Keratinocyte (primary cell): ENCODE measurements at regions not wholly inside any gene's neighbourhood (a gene's known extent, or its start where the extent isn't known, plus 50 kb on each side); places are given as distances from the start of the nearest gene placed in this dataset.

Experiments used
- DNase-seq: peaks from one replicate; pipeline ENCODE4 v3.0.0-alpha.2; 2011; ENCODE audit warnings: low read depth, missing footprints, low spot score
- FAIRE-seq: peaks from 2 replicates; lab custom pipeline; 2011; peaks lifted over from hg19 to GRCh38; lab: Jason Lieb, UNC
- H2AFZ ChIP-seq: 2 replicates; pipeline ENCODE4 v1.6.0; 2012; ENCODE audit warnings: low read length, control low read depth, inconsistent platforms; ENCODE audit not compliant: control insufficient read depth
- H3K27ac ChIP-seq: 2 replicates; pipeline ENCODE4 v1.5.1; 2011; ENCODE audit warnings: low read length; ENCODE audit not compliant: control insufficient read depth, insufficient read depth
- H3K27me3 ChIP-seq: 3 replicates; pipeline ENCODE4 v1.6.0; 2011; ENCODE audit warnings: low read length; ENCODE audit not compliant: control insufficient read depth, insufficient read depth; ENCODE audit errors: extremely low read depth
- H3K36me3 ChIP-seq, 2 experiments: 2 replicates in 1 of 2; 3 replicates in 1 of 2; pipeline ENCODE4 v1.5.1; 2011; ENCODE audit warnings: low read length in 2 of 2, mild to moderate bottlenecking in 1 of 2; ENCODE audit not compliant: control insufficient read depth in 2 of 2, insufficient read depth in 2 of 2; ENCODE audit errors: extremely low read depth in 1 of 2
- H3K4me1 ChIP-seq: 3 replicates; pipeline ENCODE4 v1.5.1; 2011; ENCODE audit warnings: low read length; ENCODE audit not compliant: control insufficient read depth, insufficient read depth; ENCODE audit errors: extremely low read depth
- H3K4me2 ChIP-seq: 3 replicates; pipeline ENCODE4 v1.6.0; 2011; ENCODE audit warnings: low read depth, low read length; ENCODE audit not compliant: control insufficient read depth, insufficient read depth; ENCODE audit errors: extremely low read depth
- H3K4me3 ChIP-seq, 3 experiments: fragments of 200-600 bp in 1 of 3; sonication (generic) in 1 of 3; 2 replicates in 2 of 3; 3 replicates in 1 of 3; pipeline ENCODE4 v1.5.1; 2011 to 2016; ENCODE audit warnings: low read length in 3 of 3, mild to moderate bottlenecking in 3 of 3, control low read depth in 2 of 3, inconsistent platforms in 1 of 3, low read depth in 1 of 3, mixed read lengths in 1 of 3, mixed run types in 1 of 3, moderate library complexity in 1 of 3; ENCODE audit not compliant: control insufficient read depth in 2 of 3, insufficient read depth in 2 of 3; ENCODE audit errors: extremely low read depth in 1 of 3
- H3K79me2 ChIP-seq: 2 replicates; pipeline ENCODE4 v1.6.0; 2012; ENCODE audit warnings: low read length; ENCODE audit not compliant: control insufficient read depth, insufficient read depth
- H3K9ac ChIP-seq: 3 replicates; pipeline ENCODE4 v1.6.0; 2011; ENCODE audit warnings: low read length; ENCODE audit not compliant: control insufficient read depth, insufficient read depth; ENCODE audit errors: extremely low read depth
- H3K9me1 ChIP-seq: 3 replicates; pipeline ENCODE4 v1.6.0; 2011; ENCODE audit warnings: low read length; ENCODE audit not compliant: control insufficient read depth, insufficient read depth; ENCODE audit errors: extremely low read depth
- H3K9me3 ChIP-seq: 2 replicates; pipeline ENCODE4 v1.5.1; 2012; ENCODE audit warnings: low read depth, low read length; ENCODE audit not compliant: control insufficient read depth
- H4K20me1 ChIP-seq: 3 replicates; pipeline ENCODE4 v1.6.0; 2011; ENCODE audit warnings: low read length; ENCODE audit not compliant: control insufficient read depth, insufficient read depth; ENCODE audit errors: extremely low read depth
- EZH2 ChIP-seq: IDR thresholded peaks from one replicate; pipeline ENCODE4 v1.6.1; 2012; ENCODE audit warnings: inconsistent platforms, mild to moderate bottlenecking, low read length, moderate library complexity
- dilution Hi-C: fragments of 300-500 bp; cut with MboI; formaldehyde crosslinking; loops from one replicate; pipeline ENCODE4 v1.7.0; 2020; ENCODE audit warnings: low sequenced_read_pairs; ENCODE audit not compliant: extremely low pct_ligation_motif_present
- TF ChIP-seq, protein P1 (sequence below), 3 experiments: IDR thresholded peaks in 1 of 3; conservative IDR thresholded peaks in 1 of 3; optimal IDR thresholded peaks in 1 of 3; 2 replicates in 2 of 3; 3 replicates in 1 of 3; pipeline versions ENCODE3 to v1.5.1; 2011; ENCODE audit warnings: low read length in 3 of 3, mild to moderate bottlenecking in 3 of 3, moderate library complexity in 2 of 3, control low read depth in 1 of 3, inconsistent platforms in 1 of 3; ENCODE audit not compliant: insufficient read depth in 2 of 3; ENCODE audit errors: extremely low read depth in 1 of 3

DNA sequence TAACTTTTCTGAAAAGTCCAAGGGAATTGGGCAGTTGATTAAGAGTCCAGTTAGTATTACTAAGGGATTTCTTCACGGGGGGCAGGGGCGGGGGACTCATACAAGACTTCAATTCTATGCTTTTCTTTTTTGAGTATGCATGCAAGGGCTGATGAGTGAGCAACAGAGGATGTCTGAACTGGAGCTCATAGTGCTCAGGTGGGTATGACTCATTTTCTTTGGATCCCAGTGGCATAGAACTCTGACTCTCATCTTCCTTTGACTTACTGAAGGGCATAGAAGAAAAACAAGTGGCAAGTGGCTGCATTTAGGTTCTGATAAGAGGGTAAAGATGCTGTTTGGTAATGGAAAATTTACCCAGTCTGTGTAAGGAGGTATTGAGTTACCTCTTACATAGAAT, 749.2 kb downstream of the NOVA1 start:
- dilution Hi-C loops: no loop called here
- Histone ChIP-seq H3K4me1 (no peaks in the 10 kb centered on the region), H2AFZ (no peak overlapping the region), H3K27ac (no peak overlapping the region), H3K36me3 (no peaks in the 10 kb centered on the region), H3K27me3 (no peaks in the 10 kb centered on the region), H3K4me2 (no peak overlapping the region), H3K79me2 (no peaks in the 10 kb centered on the region), H4K20me1 (no peaks in the 10 kb centered on the region), H3K4me3 (no peak overlapping the region), H3K9me1 (no peaks in the 10 kb centered on the region), H3K9me3 (peaks cover 3% of the 10 kb centered on the region), H3K9ac (no peak overlapping the region)
- FAIRE-seq (no peak), DNase-seq (no peak)
- TF ChIP-seq, protein P1, sequence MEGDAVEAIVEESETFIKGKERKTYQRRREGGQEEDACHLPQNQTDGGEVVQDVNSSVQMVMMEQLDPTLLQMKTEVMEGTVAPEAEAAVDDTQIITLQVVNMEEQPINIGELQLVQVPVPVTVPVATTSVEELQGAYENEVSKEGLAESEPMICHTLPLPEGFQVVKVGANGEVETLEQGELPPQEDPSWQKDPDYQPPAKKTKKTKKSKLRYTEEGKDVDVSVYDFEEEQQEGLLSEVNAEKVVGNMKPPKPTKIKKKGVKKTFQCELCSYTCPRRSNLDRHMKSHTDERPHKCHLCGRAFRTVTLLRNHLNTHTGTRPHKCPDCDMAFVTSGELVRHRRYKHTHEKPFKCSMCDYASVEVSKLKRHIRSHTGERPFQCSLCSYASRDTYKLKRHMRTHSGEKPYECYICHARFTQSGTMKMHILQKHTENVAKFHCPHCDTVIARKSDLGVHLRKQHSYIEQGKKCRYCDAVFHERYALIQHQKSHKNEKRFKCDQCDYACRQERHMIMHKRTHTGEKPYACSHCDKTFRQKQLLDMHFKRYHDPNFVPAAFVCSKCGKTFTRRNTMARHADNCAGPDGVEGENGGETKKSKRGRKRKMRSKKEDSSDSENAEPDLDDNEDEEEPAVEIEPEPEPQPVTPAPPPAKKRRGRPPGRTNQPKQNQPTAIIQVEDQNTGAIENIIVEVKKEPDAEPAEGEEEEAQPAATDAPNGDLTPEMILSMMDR (optimal IDR thresholded peaks at IDR 0.05 in 1 of 3, IDR thresholded peaks at IDR 0.05 in 1 of 3, conservative IDR thresholded peaks at IDR 0.05 in 1 of 3; ENCODE audit: extremely low read depth in 1 of 3, insufficient read depth in 2 of 3, low read length in 3 of 3): no peak
- no peak for TF ChIP-seq EZH2

DNA sequence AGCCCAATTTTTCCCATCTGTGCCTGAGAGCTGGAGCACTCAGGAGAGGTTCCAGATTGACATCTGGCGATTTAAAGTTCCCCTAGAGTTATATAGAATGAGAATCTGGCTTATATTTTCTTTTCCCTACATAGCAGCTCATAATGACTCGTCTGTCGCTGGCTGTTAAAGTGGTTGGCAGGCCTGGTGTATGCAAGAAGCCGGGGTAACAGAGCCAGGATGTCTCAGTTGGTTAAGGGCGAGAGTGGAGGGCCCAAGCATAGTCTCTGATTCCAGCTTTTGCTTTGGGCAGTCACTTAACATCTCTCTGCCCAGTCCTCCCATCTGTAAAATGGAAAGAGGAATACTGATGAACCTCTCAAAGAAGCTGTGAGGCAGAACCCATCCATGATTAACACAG, 751.6 kb downstream of the NOVA1 start:
- Histone ChIP-seq H3K9ac (no peak overlapping the region), H3K27ac (no peak overlapping the region), H3K4me1 (no peaks in the 10 kb centered on the region), H3K4me2 (no peak overlapping the region), H3K9me3 (peaks cover 3% of the 10 kb centered on the region), H3K27me3 (no peaks in the 10 kb centered on the region), H4K20me1 (no peaks in the 10 kb centered on the region), H2AFZ (no peak overlapping the region), H3K36me3 (no peaks in the 10 kb centered on the region), H3K9me1 (no peaks in the 10 kb centered on the region), H3K79me2 (no peaks in the 10 kb centered on the region), H3K4me3 (no peak overlapping the region)
- TF ChIP-seq, protein P1 (optimal IDR thresholded peaks at IDR 0.05 in 1 of 3, IDR thresholded peaks at IDR 0.05 in 1 of 3, conservative IDR thresholded peaks at IDR 0.05 in 1 of 3; ENCODE audit: extremely low read depth in 1 of 3, insufficient read depth in 2 of 3, low read length in 3 of 3): no peak
- no peak for TF ChIP-seq EZH2
- FAIRE-seq: no peak
- dilution Hi-C loops: no loop called here
- no peak for DNase-seq
